Skeletal muscle satellite cell (primary cell): ENCODE measurements at regions not wholly inside any gene's neighbourhood (a gene's known extent, or its start where the extent isn't known, plus 50 kb on each side); places are given as distances from the start of the nearest gene placed in this dataset.

ENCODE experiments used
- H3K27me3 ChIP-seq: 2 replicates; pipeline ENCODE4 v1.7.0; 2013; ENCODE audit warnings: low read length; ENCODE audit not compliant: control insufficient read depth, insufficient read depth
- H3K36me3 ChIP-seq: 2 replicates; pipeline ENCODE4 v1.7.0; 2013; ENCODE audit warnings: mild to moderate bottlenecking, control low read depth, low read length; ENCODE audit not compliant: insufficient read depth
- H3K4me1 ChIP-seq: 2 replicates; pipeline ENCODE4 v1.7.0; 2013; ENCODE audit warnings: low read length; ENCODE audit not compliant: control insufficient read depth, insufficient read depth
- H3K4me2 ChIP-seq: 2 replicates; pipeline ENCODE4 v1.7.0; 2013; ENCODE audit warnings: mild to moderate bottlenecking, low read length
- H3K4me3 ChIP-seq: 2 replicates; pipeline ENCODE4 v1.7.0; 2013; ENCODE audit warnings: low read length
- H3K9ac ChIP-seq: 2 replicates; pipeline ENCODE4 v1.7.0; 2013; ENCODE audit warnings: mild to moderate bottlenecking, low read depth, low read length, moderate library complexity
- H3K9me3 ChIP-seq: replicated peaks from 2 replicates; pipeline ENCODE4 v1.7.0; 2013; ENCODE audit warnings: mild to moderate bottlenecking, control low read depth, low read length

GRCh38 chr1:222413991-222414549 is 133.8 kb downstream of the HHIPL2 start:
- Histone ChIP-seq H3K4me2 (no peak overlapping the region), H3K4me1 (no peaks in the 10 kb centered on the region), H3K27me3 (no peaks in the 10 kb centered on the region), H3K36me3 (no peaks in the 10 kb centered on the region), H3K4me3 (no peak overlapping the region), H3K9ac (no peak overlapping the region), H3K9me3 (no peaks in the 10 kb centered on the region)

DNA sequence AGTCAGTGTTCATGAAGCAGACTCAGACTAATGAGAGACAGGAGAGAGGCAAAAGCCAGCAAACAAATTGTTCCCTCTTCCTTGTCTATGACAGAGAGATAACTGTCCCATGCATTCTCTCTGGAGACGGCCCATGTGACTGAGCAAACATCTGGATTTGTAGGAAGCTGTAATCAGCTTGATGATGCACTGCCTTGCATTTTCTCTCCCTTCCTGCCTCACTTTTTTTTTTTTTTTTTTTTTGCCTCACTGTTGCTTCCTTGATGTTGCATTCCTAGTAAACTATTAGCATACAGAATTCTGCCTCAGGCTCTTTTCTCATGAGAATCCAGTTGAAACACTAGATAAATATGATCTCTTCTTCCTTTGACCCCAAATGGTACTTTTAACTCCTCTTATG is 134.5 kb downstream of the HHIPL2 start:
- Histone ChIP-seq H3K4me3 (no peak overlapping the region), H3K4me2 (no peak overlapping the region)

GRCh38 chr1:222404710-222405109 is 143.2 kb downstream of the HHIPL2 start:
- Histone ChIP-seq H3K9me3 (no peaks in the 10 kb centered on the region), H3K36me3 (no peaks in the 10 kb centered on the region), H3K9ac (no peak overlapping the region), H3K4me3 (no peak overlapping the region), H3K4me1 (no peaks in the 10 kb centered on the region), H3K4me2 (no peak overlapping the region), H3K27me3 (no peaks in the 10 kb centered on the region)

More for the DNA sequence above, 134.5 kb downstream of the HHIPL2 start:
- Histone ChIP-seq H3K4me1 (no peaks in the 10 kb centered on the region), H3K9ac (no peak overlapping the region), H3K9me3 (no peaks in the 10 kb centered on the region), H3K27me3 (no peaks in the 10 kb centered on the region), H3K36me3 (no peaks in the 10 kb centered on the region)

GRCh38 chr1:222399197-222399596 is 148.7 kb downstream of the HHIPL2 start:
- H3K36me3 ChIP-seq: no peaks in the 10 kb centered on the region
- no peak overlapping the region for H3K9ac ChIP-seq
- no peak overlapping the region for H3K4me3 ChIP-seq
- no peak overlapping the region for H3K4me2 ChIP-seq
- H3K4me1 ChIP-seq: no peaks in the 10 kb centered on the region
- no peaks in the 10 kb centered on the region for H3K9me3 ChIP-seq
- peaks cover 5% of the 10 kb centered on the region for H3K27me3 ChIP-seq

DNA sequence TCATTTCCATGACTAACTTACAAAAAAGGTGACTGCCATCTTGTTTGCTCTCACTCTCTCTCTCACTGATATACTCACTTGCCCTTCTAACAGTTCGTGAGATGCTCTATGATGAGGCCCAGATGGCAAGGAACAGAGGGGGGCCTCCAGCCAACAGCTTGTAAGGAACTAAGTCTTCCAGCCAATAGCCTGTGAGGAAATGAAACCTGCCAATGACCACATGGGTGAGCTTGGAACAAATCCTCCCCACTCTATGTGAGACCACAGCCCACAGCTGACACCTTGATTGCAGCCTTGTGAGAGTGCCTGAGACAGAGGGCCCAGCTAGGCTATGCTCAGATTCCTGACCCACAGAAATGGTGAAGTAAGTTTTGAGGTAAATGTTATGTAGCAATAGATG is 153.7 kb downstream of the HHIPL2 start:
- Histone ChIP-seq H3K27me3 (peaks cover 5% of the 10 kb centered on the region), H3K4me3 (no peak overlapping the region), H3K4me1 (peaks cover 8% of the 10 kb centered on the region), H3K4me2 (no peak overlapping the region), H3K9me3 (no peaks in the 10 kb centered on the region), H3K36me3 (no peaks in the 10 kb centered on the region), H3K9ac (no peak overlapping the region)

GRCh38 chr1:222392556-222392955 is 155.3 kb downstream of the HHIPL2 start:
- Histone ChIP-seq H3K27me3 (no peaks in the 10 kb centered on the region), H3K9ac (no peak overlapping the region), H3K4me1 (peaks cover 8% of the 10 kb centered on the region), H3K4me3 (no peak overlapping the region), H3K9me3 (no peaks in the 10 kb centered on the region), H3K4me2 (no peak overlapping the region), H3K36me3 (no peaks in the 10 kb centered on the region)

DNA sequence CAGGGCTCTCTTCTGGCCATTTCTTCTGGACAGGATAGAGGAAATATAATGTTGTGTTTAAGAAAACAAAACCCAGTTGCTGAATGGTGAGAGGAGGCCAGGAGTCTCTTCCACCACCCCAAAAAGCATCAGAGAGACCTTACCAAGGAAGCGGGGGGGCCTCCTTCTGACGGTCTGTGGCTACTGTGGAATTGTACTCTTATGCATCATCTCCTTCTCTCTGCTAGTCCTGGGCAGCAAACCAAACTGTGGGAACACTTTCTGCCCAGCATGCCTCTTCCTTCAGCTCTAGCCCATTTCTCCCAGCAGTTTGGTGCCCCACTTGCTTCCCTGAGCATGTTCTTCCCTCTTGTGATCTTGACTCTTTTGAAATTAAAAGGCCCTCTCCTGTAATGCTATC is 157.7 kb downstream of the HHIPL2 start:
- Histone ChIP-seq H3K9me3 (no peaks in the 10 kb centered on the region), H3K4me1 (peaks cover 8% of the 10 kb centered on the region), H3K4me2 (no peak overlapping the region), H3K4me3 (no peak overlapping the region), H3K36me3 (no peaks in the 10 kb centered on the region), H3K9ac (no peak overlapping the region), H3K27me3 (no peaks in the 10 kb centered on the region)

- Histone ChIP-seq H3K27me3 (no peaks in the 10 kb centered on the region), H3K4me3 (no peak overlapping the region), H3K36me3 (no peaks in the 10 kb centered on the region), H3K9me3 (no peaks in the 10 kb centered on the region), H3K4me2 (no peak overlapping the region), H3K9ac (no peak overlapping the region), H3K4me1 (peaks cover 8% of the 10 kb centered on the region)
These were observed 160.7 kb downstream of the HHIPL2 start for GRCh38 chr1:222387007-222387814.

GRCh38 chr1:222385955-222386354 is 161.9 kb downstream of the HHIPL2 start:
- no peak overlapping the region for H3K4me2 ChIP-seq
- no peaks in the 10 kb centered on the region for H3K9me3 ChIP-seq
- H3K9ac ChIP-seq: no peak overlapping the region
- no peaks in the 10 kb centered on the region for H3K36me3 ChIP-seq
- H3K27me3 ChIP-seq: no peaks in the 10 kb centered on the region
- peaks cover 11% of the 10 kb centered on the region for H3K4me1 ChIP-seq
- H3K4me3 ChIP-seq: no peak overlapping the region

DNA sequence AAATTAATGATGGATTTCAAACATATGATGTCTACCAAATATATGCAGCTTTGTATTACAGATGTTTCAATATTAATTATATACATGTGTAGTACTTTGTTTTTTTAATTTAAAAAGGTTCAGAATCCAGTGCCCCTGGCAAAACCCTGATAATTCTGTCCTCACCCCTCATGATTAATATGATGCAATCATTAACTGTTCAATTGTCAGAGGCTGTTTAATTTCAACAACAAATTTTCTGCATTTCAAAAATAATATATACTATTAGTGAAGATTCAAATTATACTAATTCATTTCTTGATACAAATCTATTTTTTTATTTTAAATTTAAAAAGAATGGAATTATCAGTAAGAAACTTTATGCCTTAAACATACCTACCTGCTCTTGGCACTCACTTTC is 162.6 kb downstream of the HHIPL2 start:
- Histone ChIP-seq H3K4me2 (no peak overlapping the region), H3K9me3 (no peaks in the 10 kb centered on the region), H3K4me1 (peaks cover 7% of the 10 kb centered on the region), H3K36me3 (no peaks in the 10 kb centered on the region), H3K4me3 (no peak overlapping the region), H3K27me3 (no peaks in the 10 kb centered on the region), H3K9ac (no peak overlapping the region)

- H3K36me3 ChIP-seq: no peaks in the 10 kb centered on the region
- H3K4me2 ChIP-seq: no peak overlapping the region
- no peaks in the 10 kb centered on the region for H3K27me3 ChIP-seq
- H3K4me3 ChIP-seq: no peak overlapping the region
- no peaks in the 10 kb centered on the region for H3K9me3 ChIP-seq
- H3K4me1 ChIP-seq: peaks cover 3% of the 10 kb centered on the region
- H3K9ac ChIP-seq: no peak overlapping the region
These were observed 163.4 kb downstream of the HHIPL2 start for GRCh38 chr1:222384531-222384930.

DNA sequence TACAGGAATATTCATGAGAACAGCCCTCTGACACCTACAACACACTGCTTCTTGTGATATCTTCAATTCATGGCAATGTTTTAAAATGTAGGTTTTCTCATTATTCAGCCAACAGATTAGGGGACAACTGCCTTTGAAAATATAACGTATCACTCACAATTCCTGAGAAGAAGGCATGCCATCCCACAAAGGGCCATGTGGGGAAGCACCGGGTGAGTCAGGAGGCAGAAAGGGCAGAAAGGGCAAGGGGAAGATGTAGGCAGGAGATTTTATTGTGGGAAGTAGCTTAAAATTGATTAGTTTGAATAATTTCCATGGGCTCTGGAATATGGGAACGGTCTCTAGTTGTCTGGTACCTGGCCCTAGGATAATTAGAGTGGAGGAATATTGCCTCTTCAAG is 165.7 kb downstream of the HHIPL2 start:
- H3K4me1 ChIP-seq: peaks cover 7% of the 10 kb centered on the region
- H3K9me3 ChIP-seq: no peaks in the 10 kb centered on the region
- H3K4me3 ChIP-seq: no peak overlapping the region
- no peak overlapping the region for H3K4me2 ChIP-seq
- H3K27me3 ChIP-seq: no peaks in the 10 kb centered on the region
- no peak overlapping the region for H3K9ac ChIP-seq
- H3K36me3 ChIP-seq: no peaks in the 10 kb centered on the region
